ENCODE measurements at regions not wholly inside any gene's neighbourhood (a gene's known extent, or its start where the extent isn't known, plus 50 kb on each side); places are given as distances from the start of the nearest gene placed in this dataset.

GRCh38 chr7:123401295-123401694 is 133.1 kb downstream of the IQUB start:
- Histone ChIP-seq H3K4me1 (no peaks in the 10 kb centered on the region), H3K36me3 (no peaks in the 10 kb centered on the region), H3K27ac (no peak overlapping the region), H3K9me3 (no peaks in the 10 kb centered on the region), H3K4me3 (no peak overlapping the region), H3K27me3 (no peaks in the 10 kb centered on the region)
- no peak for TF ChIP-seq CTCF (IDR thresholded peaks at IDR 0.05)
- DNase-seq (ENCODE audit: low spot score): no peak

- no peak for TF ChIP-seq CTCF (IDR thresholded peaks at IDR 0.05)
- no peaks in the 10 kb centered on the region for H3K36me3 ChIP-seq
- no peak overlapping the region for H3K27ac ChIP-seq
- no peaks in the 10 kb centered on the region for H3K27me3 ChIP-seq
- no peak for DNase-seq (ENCODE audit: low spot score)
- no peaks in the 10 kb centered on the region for H3K9me3 ChIP-seq
- H3K4me3 ChIP-seq: no peak overlapping the region
- no peaks in the 10 kb centered on the region for H3K4me1 ChIP-seq
Observed at GRCh38 chr7:123400196-123400595, 134.2 kb downstream of the IQUB start.

- Histone ChIP-seq H3K4me1 (no peaks in the 10 kb centered on the region), H3K27me3 (no peaks in the 10 kb centered on the region), H3K4me3 (no peak overlapping the region), H3K36me3 (no peaks in the 10 kb centered on the region), H3K9me3 (no peaks in the 10 kb centered on the region), H3K27ac (no peak overlapping the region)
- DNase-seq (ENCODE audit: low spot score): no peak
- TF ChIP-seq CTCF (IDR thresholded peaks at IDR 0.05): no peak
Observed at GRCh38 chr7:123398921-123399320, 135.5 kb downstream of the IQUB start.

GRCh38 chr7:123397746-123398338 is 136.6 kb downstream of the IQUB start:
- no peak for TF ChIP-seq CTCF (IDR thresholded peaks at IDR 0.05)
- Histone ChIP-seq H3K27ac (no peak overlapping the region), H3K4me1 (no peaks in the 10 kb centered on the region), H3K4me3 (no peak overlapping the region), H3K9me3 (no peaks in the 10 kb centered on the region), H3K36me3 (no peaks in the 10 kb centered on the region), H3K27me3 (no peaks in the 10 kb centered on the region)
- no peak for DNase-seq (ENCODE audit: low spot score)

- H3K36me3 ChIP-seq: no peaks in the 10 kb centered on the region
- DNase-seq (ENCODE audit: low spot score): no peak
- H3K27me3 ChIP-seq: no peaks in the 10 kb centered on the region
- no peak overlapping the region for H3K4me3 ChIP-seq
- TF ChIP-seq CTCF (IDR thresholded peaks at IDR 0.05): no peak
- H3K9me3 ChIP-seq: no peaks in the 10 kb centered on the region
- H3K4me1 ChIP-seq: no peaks in the 10 kb centered on the region
- H3K27ac ChIP-seq: no peak overlapping the region
Observed at GRCh38 chr7:123393623-123394022, 140.8 kb downstream of the IQUB start.

GRCh38 chr7:123372368-123372767 is 162.0 kb downstream of the IQUB start:
- H3K36me3 ChIP-seq: no peaks in the 10 kb centered on the region
- TF ChIP-seq CTCF (IDR thresholded peaks at IDR 0.05): no peak
- no peak for DNase-seq (ENCODE audit: low spot score)
- no peak overlapping the region for H3K4me3 ChIP-seq
- H3K4me1 ChIP-seq: no peaks in the 10 kb centered on the region
- no peaks in the 10 kb centered on the region for H3K27me3 ChIP-seq
- H3K9me3 ChIP-seq: no peaks in the 10 kb centered on the region
- H3K27ac ChIP-seq: no peak overlapping the region

Data from right atrium auricular region (tissue), 2 donors.